Stimulated activated effector memory CD8-positive, alpha-beta T cell treated with anti-CD3 and anti-CD28 coated beads, Interleukin-12 subunit alpha, Interleukin-12 subunit beta, amount 100 ng/mL, for 72 hours (primary cell): ENCODE measurements at regions not wholly inside any gene's neighbourhood (a gene's known extent, or its start where the extent isn't known, plus 50 kb on each side); places are given as distances from the start of the nearest gene placed in this dataset.

Source experiments
- ATAC-seq: fragments of 150-1000 bp; cut with Tn5 transposase; 2 replicates; pipeline ENCODE4 v1.10.0; 2021
- DNase-seq, 2 donors: peaks; one replicate each; pipeline ENCODE4 v3.0.0; 2021 to 2022; ENCODE audit warnings: low spot score in 2 of 2
- H3K27ac Mint-ChIP-seq: one replicate; pipeline ENCODE4 v1.8.0; 2022; ENCODE audit warnings: mild to moderate bottlenecking, mixed read lengths
- H3K36me3 Mint-ChIP-seq: one replicate; pipeline ENCODE4 v1.8.0; 2022; ENCODE audit warnings: mild to moderate bottlenecking, mixed read lengths
- H3K4me1 Mint-ChIP-seq: one replicate; pipeline ENCODE4 v1.8.0; 2022; ENCODE audit warnings: mixed read lengths
- H3K4me3 Mint-ChIP-seq: one replicate; pipeline ENCODE4 v1.8.0; 2022; ENCODE audit warnings: mild to moderate bottlenecking, mixed read lengths
- H3K9me3 Mint-ChIP-seq: one replicate; pipeline ENCODE4 v1.8.0; 2022; ENCODE audit warnings: mixed read lengths

GRCh38 chr7:11895337-11895736, 63.3 kb upstream of the THSD7A start:
- Mint-ChIP-seq H3K9me3 (no peaks in the 10 kb centered on the region), H3K4me1 (no peaks in the 10 kb centered on the region), H3K4me3 (no peak overlapping the region), H3K36me3 (no peaks in the 10 kb centered on the region), H3K27ac (no peak overlapping the region)
- ATAC-seq, result no peak
- no peak for DNase-seq

DNA sequence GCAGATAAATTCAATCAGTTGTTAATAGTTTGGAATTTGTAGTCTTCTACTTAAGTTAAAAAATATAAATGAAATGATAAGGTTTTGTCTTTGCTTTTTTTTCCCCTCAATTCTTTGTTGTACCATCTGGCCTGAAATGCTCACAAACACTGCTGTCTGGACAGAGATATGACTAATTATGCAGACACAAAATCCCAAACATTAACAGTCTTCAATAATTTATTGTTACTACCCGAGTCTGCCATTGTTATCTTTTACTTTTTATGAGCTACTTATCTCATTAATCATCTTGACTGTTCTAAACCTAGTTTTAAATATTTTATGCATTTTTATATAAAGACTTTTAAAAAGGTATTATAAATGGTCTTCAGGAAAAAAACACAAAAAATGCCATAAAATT, 64.7 kb upstream of the THSD7A start:
- DNase-seq (no peak), ATAC-seq (no peak)
- no peaks in the 10 kb centered on the region for H3K9me3 Mint-ChIP-seq
- no peak overlapping the region for H3K4me3 Mint-ChIP-seq
- no peak overlapping the region for H3K27ac Mint-ChIP-seq
- H3K36me3 Mint-ChIP-seq, result no peaks in the 10 kb centered on the region
- no peaks in the 10 kb centered on the region for H3K4me1 Mint-ChIP-seq

DNA sequence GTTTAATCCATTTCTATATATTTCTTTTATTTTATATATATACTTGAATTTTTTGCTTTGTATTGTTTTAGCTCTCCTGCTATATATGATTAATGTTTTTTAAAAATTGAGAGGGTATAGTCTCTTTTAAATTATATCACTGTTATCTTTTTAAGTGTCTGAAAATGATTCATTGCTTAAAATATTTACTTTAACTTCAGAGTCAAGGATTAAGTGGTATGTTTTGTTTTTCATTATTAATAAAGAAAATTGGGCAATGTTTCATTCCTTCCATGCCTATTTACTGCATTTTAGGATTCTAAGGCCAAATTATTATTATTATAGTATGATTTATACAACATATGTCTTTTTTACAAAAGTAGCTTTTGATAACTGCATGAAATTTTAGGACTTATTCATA, 67.2 kb upstream of the THSD7A start:
- Mint-ChIP-seq H3K4me1 (no peaks in the 10 kb centered on the region), H3K9me3 (peaks cover 2% of the 10 kb centered on the region), H3K4me3 (no peak overlapping the region), H3K27ac (no peak overlapping the region), H3K36me3 (no peaks in the 10 kb centered on the region)
- ATAC-seq (no peak), DNase-seq (no peak)

GRCh38 chr7:11910253-11910652, 78.3 kb upstream of the THSD7A start:
- no peaks in the 10 kb centered on the region for H3K9me3 Mint-ChIP-seq
- H3K27ac Mint-ChIP-seq, result no peak overlapping the region
- ATAC-seq (no peak), DNase-seq (no peak)
- no peaks in the 10 kb centered on the region for H3K4me1 Mint-ChIP-seq
- H3K4me3 Mint-ChIP-seq, result no peak overlapping the region
- H3K36me3 Mint-ChIP-seq, result no peaks in the 10 kb centered on the region

- Mint-ChIP-seq H3K27ac (no peak overlapping the region), H3K4me3 (no peak overlapping the region), H3K4me1 (no peaks in the 10 kb centered on the region), H3K9me3 (no peaks in the 10 kb centered on the region), H3K36me3 (no peaks in the 10 kb centered on the region)
- DNase-seq (no peak), ATAC-seq (no peak)
Observed at GRCh38 chr7:11911900-11912299, 79.9 kb upstream of the THSD7A start.

- Mint-ChIP-seq H3K36me3 (no peaks in the 10 kb centered on the region), H3K4me1 (no peaks in the 10 kb centered on the region), H3K9me3 (peaks cover 3% of the 10 kb centered on the region), H3K27ac (no peak overlapping the region), H3K4me3 (no peak overlapping the region)
- ATAC-seq, result no peak
- DNase-seq, result no peak
Observed at GRCh38 chr7:11914645-11915044, 82.6 kb upstream of the THSD7A start.

- peaks cover 10% of the 10 kb centered on the region for H3K9me3 Mint-ChIP-seq
- H3K36me3 Mint-ChIP-seq, result no peaks in the 10 kb centered on the region
- H3K4me3 Mint-ChIP-seq, result no peak overlapping the region
- ATAC-seq (no peak), DNase-seq (no peak)
- H3K27ac Mint-ChIP-seq, result no peak overlapping the region
- no peaks in the 10 kb centered on the region for H3K4me1 Mint-ChIP-seq
Observed at GRCh38 chr7:11923376-11923930, 91.5 kb upstream of the THSD7A start.

DNA sequence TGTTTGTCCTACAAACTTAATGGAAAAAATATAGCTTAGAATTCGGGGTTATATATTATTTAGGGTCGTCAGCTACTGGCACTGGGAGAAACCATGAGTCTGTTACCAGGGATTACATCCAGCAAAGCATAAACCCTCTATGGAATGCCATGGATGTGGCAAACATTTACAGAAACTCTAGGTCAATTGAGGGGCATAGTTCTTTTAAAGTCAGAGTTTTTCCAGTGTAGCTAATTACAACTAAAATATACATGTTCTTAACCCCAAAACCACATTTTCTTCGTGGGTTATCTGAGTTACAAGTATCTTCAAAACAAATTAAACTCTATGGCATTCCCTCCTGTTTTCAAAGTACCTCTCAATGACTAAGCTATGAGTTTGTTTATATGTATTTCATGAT, 99.3 kb upstream of the THSD7A start:
- no peaks in the 10 kb centered on the region for H3K9me3 Mint-ChIP-seq
- no peak overlapping the region for H3K27ac Mint-ChIP-seq
- no peak overlapping the region for H3K4me3 Mint-ChIP-seq
- no peaks in the 10 kb centered on the region for H3K4me1 Mint-ChIP-seq
- ATAC-seq (no peak), DNase-seq (no peak)
- no peaks in the 10 kb centered on the region for H3K36me3 Mint-ChIP-seq

DNA sequence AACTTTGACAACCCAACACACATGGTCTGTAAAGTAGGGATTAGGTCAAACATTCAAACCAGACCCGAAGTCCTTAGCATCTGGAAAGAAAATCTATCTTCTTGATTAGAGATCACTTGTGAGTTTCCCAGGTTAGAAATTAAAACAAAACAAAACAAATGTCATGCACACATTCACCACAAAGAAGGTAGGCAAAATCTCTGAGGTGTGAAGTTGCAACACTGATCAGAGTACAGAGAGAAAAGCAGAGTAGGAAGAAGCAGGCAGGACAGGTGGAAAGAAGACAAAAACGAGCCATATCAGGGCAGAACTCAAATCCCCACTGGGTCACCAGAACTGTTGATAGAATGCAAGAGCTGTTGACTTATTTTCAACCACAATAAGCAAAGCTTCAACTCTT, 102.8 kb upstream of the THSD7A start:
- H3K4me1 Mint-ChIP-seq, result no peaks in the 10 kb centered on the region
- no peak for DNase-seq
- no peak overlapping the region for H3K27ac Mint-ChIP-seq
- H3K9me3 Mint-ChIP-seq, result no peaks in the 10 kb centered on the region
- H3K4me3 Mint-ChIP-seq, result no peak overlapping the region
- H3K36me3 Mint-ChIP-seq, result no peaks in the 10 kb centered on the region
- no peak for ATAC-seq

GRCh38 chr7:11935905-11936304, 103.9 kb upstream of the THSD7A start:
- Mint-ChIP-seq H3K36me3 (no peaks in the 10 kb centered on the region), H3K27ac (no peak overlapping the region), H3K4me3 (no peak overlapping the region), H3K4me1 (no peaks in the 10 kb centered on the region), H3K9me3 (no peaks in the 10 kb centered on the region)
- ATAC-seq, result no peak
- DNase-seq, result no peak

GRCh38 chr7:11946794-11947193, 114.8 kb upstream of the THSD7A start:
- Mint-ChIP-seq H3K36me3 (no peaks in the 10 kb centered on the region), H3K27ac (no peak overlapping the region), H3K4me1 (no peaks in the 10 kb centered on the region), H3K4me3 (no peak overlapping the region), H3K9me3 (no peaks in the 10 kb centered on the region)
- ATAC-seq (no peak), DNase-seq (no peak)

- no peak overlapping the region for H3K27ac Mint-ChIP-seq
- no peak for DNase-seq
- H3K36me3 Mint-ChIP-seq, result no peaks in the 10 kb centered on the region
- ATAC-seq, result peak; percentile 26
- H3K4me1 Mint-ChIP-seq, result no peaks in the 10 kb centered on the region
- H3K4me3 Mint-ChIP-seq, result no peak overlapping the region
- H3K9me3 Mint-ChIP-seq, result no peaks in the 10 kb centered on the region
Observed at GRCh38 chr7:11950281-11950680, 118.3 kb upstream of the THSD7A start.

DNA sequence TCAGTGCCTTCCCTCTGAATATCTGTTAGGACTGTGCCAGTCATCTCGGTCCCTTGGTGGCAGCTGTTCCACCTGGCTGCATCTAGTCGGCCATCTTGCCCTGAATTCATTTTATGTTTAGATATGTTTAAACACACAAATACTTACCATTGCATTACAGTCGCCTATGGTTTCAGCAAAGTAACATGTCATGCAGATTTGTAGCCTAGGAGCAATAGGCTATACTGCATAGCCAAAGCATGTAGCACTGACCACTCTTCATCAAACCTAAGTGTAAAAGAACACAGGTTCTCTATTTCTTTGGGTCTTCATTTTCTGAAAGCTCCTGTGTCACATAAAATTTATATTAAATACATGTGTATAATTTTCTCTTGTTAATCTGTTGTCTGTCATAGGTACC, 118.9 kb upstream of the THSD7A start:
- Mint-ChIP-seq H3K4me3 (no peak overlapping the region), H3K9me3 (no peaks in the 10 kb centered on the region), H3K27ac (no peak overlapping the region), H3K36me3 (no peaks in the 10 kb centered on the region), H3K4me1 (no peaks in the 10 kb centered on the region)
- DNase-seq, result no peak
- ATAC-seq, result no peak

DNA sequence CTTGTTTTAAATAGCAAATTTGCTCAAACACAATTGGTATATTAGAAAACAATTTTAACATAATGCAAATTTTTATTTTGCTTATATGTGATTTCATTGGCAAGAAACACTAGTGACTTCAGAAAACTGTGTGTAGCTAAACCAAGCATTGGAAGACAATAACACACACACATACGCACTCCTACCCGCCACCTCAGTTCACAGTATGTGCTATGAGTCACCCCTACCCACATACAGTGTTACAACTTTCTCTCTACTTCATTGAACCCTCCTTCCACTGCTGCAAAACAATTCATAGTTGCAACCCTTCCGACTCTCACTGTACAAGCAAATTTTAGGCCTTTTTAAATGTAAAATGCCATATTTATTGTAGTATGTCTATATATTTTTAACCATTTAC, 119.9 kb upstream of the THSD7A start:
- ATAC-seq, result peak; percentile 66

GRCh38 chr7:11952972-11953371, 121.0 kb upstream of the THSD7A start:
- Mint-ChIP-seq H3K4me1 (no peaks in the 10 kb centered on the region), H3K4me3 (no peak overlapping the region), H3K27ac (no peak overlapping the region), H3K36me3 (no peaks in the 10 kb centered on the region), H3K9me3 (no peaks in the 10 kb centered on the region)
- no peak for ATAC-seq
- no peak for DNase-seq

More for the DNA sequence above, 119.9 kb upstream of the THSD7A start:
- H3K36me3 Mint-ChIP-seq, result no peaks in the 10 kb centered on the region
- no peak overlapping the region for H3K27ac Mint-ChIP-seq
- no peak overlapping the region for H3K4me3 Mint-ChIP-seq
- H3K9me3 Mint-ChIP-seq, result no peaks in the 10 kb centered on the region
- no peaks in the 10 kb centered on the region for H3K4me1 Mint-ChIP-seq
- no peak for DNase-seq

GRCh38 chr7:11956991-11957390, 125.0 kb upstream of the THSD7A start:
- Mint-ChIP-seq H3K9me3 (no peaks in the 10 kb centered on the region), H3K4me1 (no peaks in the 10 kb centered on the region), H3K36me3 (no peaks in the 10 kb centered on the region), H3K27ac (no peak overlapping the region), H3K4me3 (no peak overlapping the region)
- no peak for DNase-seq
- ATAC-seq, result no peak

- Mint-ChIP-seq H3K4me1 (no peaks in the 10 kb centered on the region), H3K4me3 (no peak overlapping the region), H3K27ac (no peak overlapping the region), H3K9me3 (no peaks in the 10 kb centered on the region), H3K36me3 (no peaks in the 10 kb centered on the region)
- DNase-seq (no peak), ATAC-seq (no peak)
Observed at GRCh38 chr7:11957956-11958355, 126.0 kb upstream of the THSD7A start.
